ENCODE measurements at regions not wholly inside any gene's neighbourhood (a gene's known extent, or its start where the extent isn't known, plus 50 kb on each side); places are given as distances from the start of the nearest gene placed in this dataset.

DNA sequence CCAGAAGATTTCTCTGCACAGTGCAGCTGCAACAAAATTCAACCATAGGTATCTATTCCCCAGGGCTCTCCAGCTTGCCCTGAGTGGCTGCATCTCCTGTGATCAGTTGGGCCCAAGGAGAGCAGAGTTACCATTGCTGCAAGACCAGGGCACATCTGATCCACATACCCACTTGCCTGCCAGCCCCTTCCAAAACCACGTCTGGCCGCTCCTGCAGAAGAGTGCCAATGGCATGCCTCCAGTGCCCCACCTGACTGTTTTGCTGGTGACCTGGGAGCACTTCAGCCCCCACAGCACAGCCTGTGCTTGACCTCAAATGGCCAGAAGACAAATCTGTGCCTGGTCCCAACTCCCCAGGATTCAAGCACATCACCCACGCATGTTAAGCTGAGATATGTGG lies 526.1 kb upstream of the GBE1 start:
- TF ChIP-seq, protein P1, sequence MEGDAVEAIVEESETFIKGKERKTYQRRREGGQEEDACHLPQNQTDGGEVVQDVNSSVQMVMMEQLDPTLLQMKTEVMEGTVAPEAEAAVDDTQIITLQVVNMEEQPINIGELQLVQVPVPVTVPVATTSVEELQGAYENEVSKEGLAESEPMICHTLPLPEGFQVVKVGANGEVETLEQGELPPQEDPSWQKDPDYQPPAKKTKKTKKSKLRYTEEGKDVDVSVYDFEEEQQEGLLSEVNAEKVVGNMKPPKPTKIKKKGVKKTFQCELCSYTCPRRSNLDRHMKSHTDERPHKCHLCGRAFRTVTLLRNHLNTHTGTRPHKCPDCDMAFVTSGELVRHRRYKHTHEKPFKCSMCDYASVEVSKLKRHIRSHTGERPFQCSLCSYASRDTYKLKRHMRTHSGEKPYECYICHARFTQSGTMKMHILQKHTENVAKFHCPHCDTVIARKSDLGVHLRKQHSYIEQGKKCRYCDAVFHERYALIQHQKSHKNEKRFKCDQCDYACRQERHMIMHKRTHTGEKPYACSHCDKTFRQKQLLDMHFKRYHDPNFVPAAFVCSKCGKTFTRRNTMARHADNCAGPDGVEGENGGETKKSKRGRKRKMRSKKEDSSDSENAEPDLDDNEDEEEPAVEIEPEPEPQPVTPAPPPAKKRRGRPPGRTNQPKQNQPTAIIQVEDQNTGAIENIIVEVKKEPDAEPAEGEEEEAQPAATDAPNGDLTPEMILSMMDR (IDR thresholded peaks at IDR 0.05; ENCODE audit: borderline replicate concordance, insufficient read depth, low read depth, low read length): no peak
- H3K4me3 ChIP-seq (ENCODE audit: low read depth, low read length): no peak overlapping the region

DNA sequence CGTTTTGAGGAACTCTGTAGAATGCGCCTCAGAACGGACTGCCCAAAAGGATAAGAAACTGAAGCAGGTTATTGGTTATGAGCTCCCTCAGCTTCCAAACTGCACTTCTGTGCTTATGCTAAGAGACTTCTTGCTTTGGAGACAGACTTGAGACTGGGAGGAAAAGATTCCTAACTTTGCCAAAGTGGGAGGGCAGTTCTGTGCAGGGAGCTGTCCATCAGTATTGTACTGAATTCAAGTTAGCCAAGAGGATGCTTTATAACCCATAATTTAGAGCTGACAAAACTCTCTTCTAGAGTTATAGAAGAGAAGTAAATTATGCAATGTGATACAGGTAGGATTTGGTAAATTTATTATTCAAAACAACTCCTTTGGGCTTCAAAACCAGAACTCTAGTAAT lies 519.8 kb upstream of the GBE1 start:
- TF ChIP-seq, protein P1 (IDR thresholded peaks at IDR 0.05; ENCODE audit: borderline replicate concordance, insufficient read depth, low read depth, low read length): no peak
- no peak overlapping the region for H3K4me3 ChIP-seq (ENCODE audit: low read depth, low read length)

DNA sequence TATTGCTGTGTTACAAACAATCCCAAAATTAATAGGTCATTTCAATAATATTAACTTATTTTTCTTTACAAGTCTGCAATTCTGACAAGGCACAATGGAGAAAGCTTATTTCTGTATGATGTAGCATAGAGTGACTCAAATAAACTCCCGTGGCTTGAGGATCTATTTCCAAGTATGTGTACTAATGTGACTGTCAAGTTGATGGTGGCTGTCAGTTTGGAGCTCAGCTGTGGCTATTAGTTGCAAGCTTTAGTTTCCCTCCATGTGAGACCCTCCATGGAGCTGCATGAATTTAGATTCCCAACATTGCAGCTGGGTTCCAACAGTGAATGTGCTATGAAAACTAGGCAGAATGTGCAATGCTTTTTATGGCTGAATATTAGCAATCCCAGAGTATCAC lies 515.5 kb upstream of the GBE1 start:
- no peak overlapping the region for H3K4me3 ChIP-seq (ENCODE audit: low read depth, low read length)
- TF ChIP-seq, protein P1 (IDR thresholded peaks at IDR 0.05; ENCODE audit: borderline replicate concordance, insufficient read depth, low read depth, low read length): no peak

DNA sequence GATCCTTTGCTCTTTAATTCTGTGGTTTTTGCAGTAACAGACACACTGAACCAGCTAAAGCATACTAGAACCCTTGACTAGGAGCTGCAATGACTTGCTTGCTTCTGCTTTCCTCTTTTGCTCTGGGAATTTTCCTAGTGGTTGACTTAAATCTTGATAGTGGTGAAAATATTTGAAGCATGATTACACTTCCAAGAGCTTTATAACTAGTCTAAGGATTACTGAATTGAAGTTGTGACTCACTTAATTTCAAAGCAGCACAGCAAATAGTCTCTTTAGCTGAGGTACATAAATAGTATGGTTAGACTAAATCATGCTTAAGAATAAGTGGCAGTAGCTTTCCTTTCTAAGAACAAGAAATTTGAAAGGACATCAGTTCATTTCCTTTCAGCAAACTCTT lies 513.5 kb upstream of the GBE1 start:
- TF ChIP-seq, protein P1 (IDR thresholded peaks at IDR 0.05; ENCODE audit: borderline replicate concordance, insufficient read depth, low read depth, low read length): no peak
- H3K4me3 ChIP-seq (ENCODE audit: low read depth, low read length): no peak overlapping the region

DNA sequence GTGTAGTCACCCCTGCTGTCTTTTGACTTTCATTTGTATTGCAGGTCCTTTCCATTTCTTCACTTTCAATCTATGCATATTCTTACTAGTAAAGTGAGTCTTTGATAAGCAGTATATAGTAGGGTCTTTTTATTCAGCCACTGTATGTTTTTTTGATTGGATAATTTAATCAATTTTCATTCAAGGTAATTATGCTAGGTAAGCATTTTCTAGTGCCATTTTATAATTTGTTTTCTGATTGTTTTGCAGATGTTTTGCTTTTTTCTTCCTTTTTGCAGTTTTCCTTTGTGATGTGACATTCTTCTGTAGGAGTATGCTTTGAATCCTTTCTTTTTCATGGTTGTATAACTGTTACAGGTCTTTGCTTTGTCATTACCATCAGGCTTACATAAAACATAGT lies 504.3 kb upstream of the GBE1 start:
- TF ChIP-seq, protein P1 (IDR thresholded peaks at IDR 0.05; ENCODE audit: borderline replicate concordance, insufficient read depth, low read depth, low read length): no peak
- no peak overlapping the region for H3K4me3 ChIP-seq (ENCODE audit: low read depth, low read length)

DNA sequence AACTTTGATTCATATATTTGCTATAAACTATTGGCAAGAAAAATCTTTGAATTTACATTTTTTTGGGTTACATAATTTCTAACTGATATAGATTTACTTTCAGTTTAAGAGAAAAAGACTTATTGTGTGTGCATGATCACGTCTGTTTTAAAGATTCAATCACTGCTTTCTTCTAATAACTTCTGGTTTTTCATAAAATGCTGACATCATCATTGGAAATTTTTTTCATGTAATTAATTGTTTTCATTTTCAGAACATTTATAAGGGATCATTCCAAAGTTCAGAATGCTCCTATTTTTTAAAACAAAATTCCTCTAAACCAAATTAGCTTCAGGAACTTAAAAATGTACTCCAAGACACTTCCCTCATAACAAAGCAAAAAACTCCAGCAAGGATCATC lies 500.7 kb upstream of the GBE1 start:
- TF ChIP-seq, protein P1 (IDR thresholded peaks at IDR 0.05; ENCODE audit: borderline replicate concordance, insufficient read depth, low read depth, low read length): no peak
- no peak overlapping the region for H3K4me3 ChIP-seq (ENCODE audit: low read depth, low read length)

DNA sequence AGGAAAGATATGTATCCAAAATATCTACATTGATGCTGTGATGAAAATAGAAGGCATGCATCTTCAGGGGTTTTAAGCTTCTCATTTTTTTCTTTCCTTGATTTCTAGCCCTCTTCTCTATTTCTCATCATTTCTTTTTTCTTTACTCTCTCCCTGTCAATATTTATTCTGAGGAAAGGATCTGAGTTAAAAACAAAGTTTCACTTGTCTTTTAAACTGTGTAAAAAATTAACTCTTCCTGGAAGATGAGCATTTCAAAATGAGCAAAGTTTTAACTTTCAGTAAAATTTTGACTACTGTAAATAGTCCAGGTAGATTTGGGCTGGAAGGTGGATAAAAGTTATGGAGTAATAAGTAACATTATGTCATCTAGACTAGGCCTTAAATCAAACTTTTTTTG lies 500.2 kb upstream of the GBE1 start:
- no peak overlapping the region for H3K4me3 ChIP-seq (ENCODE audit: low read depth, low read length)
- TF ChIP-seq, protein P1 (IDR thresholded peaks at IDR 0.05; ENCODE audit: borderline replicate concordance, insufficient read depth, low read depth, low read length): no peak

Measured in GM12875 (cell line).